ENCODE measurements at regions not wholly inside any gene's neighbourhood (a gene's known extent, or its start where the extent isn't known, plus 50 kb on each side); places are given as distances from the start of the nearest gene placed in this dataset.

- DNase-seq: no peak
These were observed 71.7 kb downstream of the C16orf95 start for GRCh38 chr16:87245511-87245910.

GRCh38 chr16:87246269-87247065 is 70.7 kb downstream of the C16orf95 start:
- no peak for DNase-seq

DNA sequence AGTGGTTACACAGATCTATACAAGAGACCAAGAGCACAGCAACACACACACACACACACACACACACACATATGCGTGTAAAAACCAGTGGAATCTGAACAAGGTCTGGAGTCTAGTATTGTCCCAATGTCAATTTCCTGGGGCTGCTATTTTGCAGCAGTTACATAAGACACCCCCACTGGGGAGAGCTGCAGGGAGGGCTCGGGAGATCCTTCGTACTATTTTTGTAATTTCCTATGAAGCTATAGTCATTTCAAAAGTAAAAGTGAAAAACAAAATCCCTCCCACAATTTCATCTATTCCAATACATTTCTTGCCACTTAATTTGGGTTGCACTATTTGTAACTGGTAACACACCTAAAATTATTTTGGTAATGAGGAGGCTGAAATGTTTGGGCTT is 68.5 kb downstream of the C16orf95 start:
- DNase-seq: no peak

GRCh38 chr16:87249425-87249824 is 67.8 kb downstream of the C16orf95 start:
- no peak for DNase-seq

GRCh38 chr16:87250431-87250960 is 66.7 kb downstream of the C16orf95 start:
- no peak for DNase-seq

DNA sequence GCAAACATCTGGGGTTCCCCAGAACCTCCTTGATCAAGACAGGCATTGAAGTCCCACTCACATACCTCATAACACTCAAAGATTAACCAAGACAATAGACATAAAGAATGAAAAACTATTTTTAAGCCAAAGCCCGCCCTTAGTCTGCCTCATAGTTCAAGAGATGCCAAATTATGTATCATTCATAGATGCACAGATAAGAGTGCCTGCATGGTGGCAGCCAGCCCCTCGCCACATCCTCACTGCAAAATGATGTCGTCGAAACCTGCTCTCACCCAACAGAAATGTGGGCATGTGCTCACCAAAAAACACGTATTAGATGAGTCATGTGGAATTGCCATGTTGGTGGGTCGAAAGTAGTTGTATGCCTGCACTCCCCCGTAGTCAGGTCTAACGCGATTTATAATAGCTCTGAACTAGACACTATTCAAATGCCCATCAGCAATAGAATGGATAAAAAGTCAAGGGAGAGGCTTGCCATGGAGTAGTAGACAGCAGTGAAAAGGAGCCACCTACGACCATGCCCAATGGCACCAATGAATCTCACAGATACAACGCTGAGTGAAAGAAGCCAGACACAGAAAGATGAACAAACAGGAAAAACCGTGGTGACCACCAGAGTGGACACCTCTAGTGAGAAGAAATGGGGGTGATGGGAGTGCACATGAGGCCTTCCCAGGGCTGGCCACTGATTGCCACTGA is 64.8 kb downstream of the C16orf95 start:
- no peak for DNase-seq
